Naive thymus-derived CD4-positive, alpha-beta T cell (primary cell): ENCODE measurements at regions not wholly inside any gene's neighbourhood (a gene's known extent, or its start where the extent isn't known, plus 50 kb on each side); places are given as distances from the start of the nearest gene placed in this dataset.

Experiments used
- ATAC-seq: fragments of 150-1000 bp; cut with Tn5 transposase; 2 replicates; pipeline ENCODE4 v1.10.0; 2021; ENCODE audit warnings: mild to moderate bottlenecking, moderate library complexity
- CTCF ChIA-PET: fragments of 350-600 bp; sonication (Branson Sonifier 250); formaldehyde crosslinking; loops from one replicate; lab custom pipeline; 2021; ENCODE audit warnings: antibody characterized with exemption; lab: Charles Lee
- POLR2A ChIA-PET: fragments of 350-600 bp; sonication (Branson Sonifier 250); formaldehyde crosslinking; loops from one replicate; lab custom pipeline; 2021; ENCODE audit warnings: antibody characterized with exemption, inconsistent platforms; lab: Charles Lee
- DNase-seq, 9 donors: peaks; one replicate each; pipeline versions ENCODE4 v3.0.0 to v3.0.0-alpha.2; 2020 to 2022; ENCODE audit warnings: mixed read lengths in 1 of 9
- H3K27ac ChIP-seq: one replicate; pipeline ENCODE4 v1.7.0; 2013; ENCODE audit warnings: mild to moderate bottlenecking, low read depth, low read length, moderate library complexity
- H3K27me3 ChIP-seq, 2 donors: one replicate each; pipeline ENCODE4 v1.7.0; 2013; ENCODE audit warnings: low read length in 2 of 2, mild to moderate bottlenecking in 2 of 2, moderate library complexity in 2 of 2; ENCODE audit not compliant: control insufficient read depth in 2 of 2, insufficient read depth in 2 of 2
- H3K36me3 ChIP-seq, 3 experiments: 1 replicate in 2 of 3; 2 replicates in 1 of 3; pipeline ENCODE4 v1.7.0; 2013; ENCODE audit warnings: low read length in 3 of 3, mild to moderate bottlenecking in 3 of 3, moderate library complexity in 1 of 3; ENCODE audit not compliant: insufficient read depth in 3 of 3, control insufficient read depth in 2 of 3
- H3K4me1 ChIP-seq, 2 donors: one replicate each; pipeline ENCODE4 v1.7.0; 2013; ENCODE audit warnings: low read length in 2 of 2, mild to moderate bottlenecking in 2 of 2, moderate library complexity in 1 of 2; ENCODE audit not compliant: control insufficient read depth in 2 of 2, insufficient read depth in 2 of 2
- H3K4me3 ChIP-seq: 2 replicates; pipeline ENCODE4 v1.7.0; 2013; ENCODE audit warnings: mild to moderate bottlenecking, low read length
- H3K9me3 ChIP-seq, 3 experiments: 1 replicate in 2 of 3; 2 replicates in 1 of 3; pipeline ENCODE4 v1.7.0; 2013; ENCODE audit warnings: low read length in 3 of 3; ENCODE audit not compliant: control insufficient read depth in 2 of 3
- H3K27ac Mint-ChIP-seq, 9 donors: one replicate each; pipeline ENCODE4 v1.8.0; 2020 to 2022; ENCODE audit warnings: mixed read lengths in 9 of 9, mild to moderate bottlenecking in 8 of 9, moderate library complexity in 5 of 9, inconsistent platforms in 2 of 9
- H3K27me3 Mint-ChIP-seq, 5 donors: one replicate each; pipeline ENCODE4 v1.8.0; 2021 to 2022; ENCODE audit warnings: mixed read lengths in 5 of 5, mild to moderate bottlenecking in 1 of 5
- H3K36me3 Mint-ChIP-seq, 5 donors: one replicate each; pipeline ENCODE4 v1.8.0; 2020 to 2022; ENCODE audit warnings: mixed read lengths in 5 of 5, mild to moderate bottlenecking in 3 of 5, inconsistent platforms in 1 of 5
- H3K4me1 Mint-ChIP-seq, 7 donors: one replicate each; pipeline ENCODE4 v1.8.0; 2020 to 2022; ENCODE audit warnings: mixed read lengths in 7 of 7, mild to moderate bottlenecking in 3 of 7, inconsistent platforms in 1 of 7
- H3K4me3 Mint-ChIP-seq, 10 donors: one replicate each; pipeline ENCODE4 v1.8.0; 2020 to 2022; ENCODE audit warnings: mild to moderate bottlenecking in 10 of 10, mixed read lengths in 10 of 10, moderate library complexity in 6 of 10, inconsistent platforms in 2 of 10
- H3K9me3 Mint-ChIP-seq, 11 donors: one replicate each; pipeline ENCODE4 v1.8.0; 2020 to 2022; ENCODE audit warnings: mixed read lengths in 11 of 11, mild to moderate bottlenecking in 4 of 11, inconsistent platforms in 1 of 11, moderate library complexity in 1 of 11
- intact Hi-C, 2 donors: fragments of 100-400 bp; cut with micrococcal nuclease; formaldehyde crosslinking; loops; one replicate each; pipeline ENCODE4 v1.15.1; 2023

GRCh38 chr9:18109675-18110074, 364.3 kb upstream of the ADAMTSL1 start:
- no peaks in the 10 kb centered on the region for H3K36me3 ChIP-seq
- no peak overlapping the region for H3K27ac Mint-ChIP-seq
- H3K27ac ChIP-seq: no peak overlapping the region
- no peaks in the 10 kb centered on the region for H3K27me3 ChIP-seq
- no peak overlapping the region for H3K4me3 Mint-ChIP-seq
- H3K4me1 Mint-ChIP-seq: no peaks in the 10 kb centered on the region
- H3K9me3 ChIP-seq: no peaks in the 10 kb centered on the region
- no peaks in the 10 kb centered on the region for H3K36me3 Mint-ChIP-seq
- ChIA-PET POLR2A (no interaction called here), CTCF (no interaction called here)
- no peak overlapping the region for H3K4me3 ChIP-seq
- DNase-seq: no peak
- H3K9me3 Mint-ChIP-seq: peaks cover 0 to 12% (median 2%) of the 10 kb centered on the region in 11 donors
- peaks cover 0 to 6% (median 0%) of the 10 kb centered on the region in 5 donors for H3K27me3 Mint-ChIP-seq
- no peaks in the 10 kb centered on the region for H3K4me1 ChIP-seq
- intact Hi-C loops: no loop called here
- ATAC-seq: no peak

- Mint-ChIP-seq H3K27me3 (no peaks in the 10 kb centered on the region), H3K9me3 (peaks cover 0 to 12% (median 2%) of the 10 kb centered on the region in 11 donors), H3K36me3 (no peaks in the 10 kb centered on the region), H3K27ac (no peak overlapping the region), H3K4me1 (no peaks in the 10 kb centered on the region), H3K4me3 (no peak overlapping the region)
- H3K9me3 ChIP-seq: no peaks in the 10 kb centered on the region
- intact Hi-C loops: no loop called here
- H3K4me3 ChIP-seq: no peak overlapping the region
- no peaks in the 10 kb centered on the region for H3K4me1 ChIP-seq
- H3K36me3 ChIP-seq: no peaks in the 10 kb centered on the region
- ATAC-seq: no peak
- H3K27me3 ChIP-seq: no peaks in the 10 kb centered on the region
- POLR2A ChIA-PET: no interaction called here
- no peak for DNase-seq
- H3K27ac ChIP-seq: no peak overlapping the region
- CTCF ChIA-PET: interaction anchor here (0.6 kb wide), 1 partner anchor 475 kb away, joined by 3 read pairs; no protein-coding TSS in a partner anchor
These were observed 362.8 kb upstream of the ADAMTSL1 start for GRCh38 chr9:18111146-18111545.

GRCh38 chr9:18114559-18115475, 359.1 kb upstream of the ADAMTSL1 start:
- Histone ChIP-seq H3K27ac (no peak overlapping the region), H3K36me3 (no peaks in the 10 kb centered on the region), H3K4me3 (no peak overlapping the region), H3K9me3 (no peaks in the 10 kb centered on the region), H3K4me1 (no peaks in the 10 kb centered on the region), H3K27me3 (no peaks in the 10 kb centered on the region)
- Mint-ChIP-seq H3K4me3 (no peak overlapping the region), H3K27ac (no peak overlapping the region), H3K9me3 (peaks cover 0 to 16% (median 2%) of the 10 kb centered on the region in 11 donors), H3K36me3 (no peaks in the 10 kb centered on the region), H3K4me1 (no peaks in the 10 kb centered on the region), H3K27me3 (no peaks in the 10 kb centered on the region)
- POLR2A ChIA-PET: no interaction called here
- DNase-seq: no peak
- no peak for ATAC-seq
- intact Hi-C loops: no loop called here
- CTCF ChIA-PET: no interaction called here

GRCh38 chr9:18118268-18118667, 355.7 kb upstream of the ADAMTSL1 start:
- H3K4me1 ChIP-seq: no peaks in the 10 kb centered on the region

GRCh38 chr9:18122171-18122570, 351.8 kb upstream of the ADAMTSL1 start:
- no peaks in the 10 kb centered on the region for H3K27me3 ChIP-seq
- H3K9me3 Mint-ChIP-seq: peaks cover 0 to 13% (median 2%) of the 10 kb centered on the region in 11 donors
- H3K4me3 Mint-ChIP-seq: no peak overlapping the region
- no peak overlapping the region for H3K27ac ChIP-seq
- no peaks in the 10 kb centered on the region for H3K4me1 Mint-ChIP-seq
- intact Hi-C loops: no loop called here
- no peaks in the 10 kb centered on the region for H3K4me1 ChIP-seq
- ChIA-PET POLR2A (no interaction called here), CTCF (no interaction called here)
- no peak overlapping the region for H3K27ac Mint-ChIP-seq
- no peak overlapping the region for H3K4me3 ChIP-seq
- ATAC-seq: no peak
- no peaks in the 10 kb centered on the region for H3K9me3 ChIP-seq
- no peaks in the 10 kb centered on the region for H3K36me3 ChIP-seq
- DNase-seq: no peak
- no peaks in the 10 kb centered on the region for H3K36me3 Mint-ChIP-seq
- H3K27me3 Mint-ChIP-seq: peaks cover 0 to 4% (median 0%) of the 10 kb centered on the region in 5 donors

More at GRCh38 chr9:18118268-18118667, 355.7 kb upstream of the ADAMTSL1 start:
- Histone ChIP-seq H3K27ac (no peak overlapping the region), H3K9me3 (no peaks in the 10 kb centered on the region), H3K27me3 (no peaks in the 10 kb centered on the region), H3K36me3 (no peaks in the 10 kb centered on the region), H3K4me3 (no peak overlapping the region)
- no peak overlapping the region for H3K4me3 Mint-ChIP-seq
- ATAC-seq (no peak), DNase-seq (no peak)
- H3K36me3 Mint-ChIP-seq: no peaks in the 10 kb centered on the region
- H3K9me3 Mint-ChIP-seq: peaks cover 0 to 10% (median 2%) of the 10 kb centered on the region in 11 donors
- intact Hi-C loops: no loop called here
- H3K27me3 Mint-ChIP-seq: no peaks in the 10 kb centered on the region
- ChIA-PET CTCF (no interaction called here), POLR2A (no interaction called here)
- no peak overlapping the region for H3K27ac Mint-ChIP-seq
- H3K4me1 Mint-ChIP-seq: no peaks in the 10 kb centered on the region

GRCh38 chr9:18124760-18125159, 349.2 kb upstream of the ADAMTSL1 start:
- POLR2A ChIA-PET: no interaction called here

More at GRCh38 chr9:18124760-18125159, 349.2 kb upstream of the ADAMTSL1 start:
- no peak overlapping the region for H3K4me3 Mint-ChIP-seq
- ATAC-seq: no peak
- peaks cover 0 to 4% (median 0%) of the 10 kb centered on the region in 5 donors for H3K27me3 Mint-ChIP-seq
- H3K27me3 ChIP-seq: no peaks in the 10 kb centered on the region
- peaks cover 0 to 13% (median 2%) of the 10 kb centered on the region in 11 donors for H3K9me3 Mint-ChIP-seq
- no peak overlapping the region for H3K27ac ChIP-seq
- H3K36me3 Mint-ChIP-seq: no peaks in the 10 kb centered on the region
- no peak overlapping the region for H3K27ac Mint-ChIP-seq
- H3K9me3 ChIP-seq: no peaks in the 10 kb centered on the region
- CTCF ChIA-PET: no interaction called here
- intact Hi-C loops: no loop called here
- H3K4me1 ChIP-seq: no peaks in the 10 kb centered on the region
- DNase-seq: no peak
- no peaks in the 10 kb centered on the region for H3K4me1 Mint-ChIP-seq
- no peaks in the 10 kb centered on the region for H3K36me3 ChIP-seq
- H3K4me3 ChIP-seq: no peak overlapping the region
